Lung (tissue), 11 donors: ENCODE measurements at regions not wholly inside any gene's neighbourhood (a gene's known extent, or its start where the extent isn't known, plus 50 kb on each side); places are given as distances from the start of the nearest gene placed in this dataset.
"Not testable (repeated sequence)": the region's sequence is repeated elsewhere in the genome, so short reads cannot be mapped to it uniquely, and the experiment has no call there.

Source experiments
- ATAC-seq: fragments of 200-7000 bp; cut with Tn5 transposase; one replicate; pipeline ENCODE4 v1.9.1; 2020; ENCODE audit warnings: moderate number of reproducible peaks; ENCODE audit not compliant: insufficient read depth, low FRiP score
- DNase-seq, 3 donors: peaks; one replicate each; pipeline ENCODE4 v3.0.0-alpha.2; 2013 to 2017
- H3K27ac ChIP-seq, 2 donors: one replicate each; pipeline ENCODE4 v1.5.1; 2013; ENCODE audit warnings: mild to moderate bottlenecking in 2 of 2, moderate library complexity in 2 of 2, control low read depth in 1 of 2, inconsistent platforms in 1 of 2, low read depth in 1 of 2, low read length in 1 of 2
- H3K27me3 ChIP-seq, 3 donors: one replicate each; pipeline ENCODE4 v1.5.1; 2013; ENCODE audit warnings: low read length in 2 of 3; ENCODE audit not compliant: control insufficient read depth in 3 of 3, insufficient read depth in 3 of 3
- H3K36me3 ChIP-seq, 4 donors: one replicate each; pipeline ENCODE4 v1.5.1; 2013; ENCODE audit warnings: low read length in 4 of 4, mild to moderate bottlenecking in 1 of 4, moderate library complexity in 1 of 4; ENCODE audit not compliant: control insufficient read depth in 4 of 4, insufficient read depth in 4 of 4
- H3K4me1 ChIP-seq, 5 donors: one replicate each; pipeline ENCODE4 v1.5.1; 2013; ENCODE audit warnings: low read length in 5 of 5, mild to moderate bottlenecking in 2 of 5, moderate library complexity in 1 of 5; ENCODE audit not compliant: control insufficient read depth in 5 of 5, insufficient read depth in 5 of 5
- H3K4me3 ChIP-seq: one replicate; pipeline ENCODE4 v1.5.1; 2013; ENCODE audit warnings: mild to moderate bottlenecking, control low read depth, moderate library complexity
- H3K9ac ChIP-seq, 2 donors: one replicate each; pipeline ENCODE4 v1.5.1; 2013; ENCODE audit warnings: low read length in 2 of 2, control low read depth in 1 of 2; ENCODE audit not compliant: insufficient read depth in 1 of 2
- H3K9me3 ChIP-seq, 4 donors: one replicate each; pipeline ENCODE4 v1.5.1; 2013; ENCODE audit warnings: low read length in 3 of 4, mild to moderate bottlenecking in 1 of 4, moderate library complexity in 1 of 4; ENCODE audit not compliant: control insufficient read depth in 4 of 4, insufficient read depth in 3 of 4
- WGBS, 2 donors: extraction: QIAGEN DNeasy Blood & Tissue Kit; methylation state at CpG; one replicate each; pipeline ENCODE4 v1.1.7; 2013; 5-methylcytosine and 5-hydroxymethylcytosine counted together
- TF ChIP-seq, protein P1 (sequence below): IDR thresholded peaks from 2 replicates; pipeline ENCODE4 v1.5.1; 2012; ENCODE audit warnings: mild to moderate bottlenecking; ENCODE audit errors: control extremely low read depth, extremely low read depth
- donor health status: control.
- donor health status: control.
- donor health status: Bipolar disorder and iron deficiency.
- donor health status: healthy.
- donor health status: DM: yes; HTN: yes; CAD: no.

DNA sequence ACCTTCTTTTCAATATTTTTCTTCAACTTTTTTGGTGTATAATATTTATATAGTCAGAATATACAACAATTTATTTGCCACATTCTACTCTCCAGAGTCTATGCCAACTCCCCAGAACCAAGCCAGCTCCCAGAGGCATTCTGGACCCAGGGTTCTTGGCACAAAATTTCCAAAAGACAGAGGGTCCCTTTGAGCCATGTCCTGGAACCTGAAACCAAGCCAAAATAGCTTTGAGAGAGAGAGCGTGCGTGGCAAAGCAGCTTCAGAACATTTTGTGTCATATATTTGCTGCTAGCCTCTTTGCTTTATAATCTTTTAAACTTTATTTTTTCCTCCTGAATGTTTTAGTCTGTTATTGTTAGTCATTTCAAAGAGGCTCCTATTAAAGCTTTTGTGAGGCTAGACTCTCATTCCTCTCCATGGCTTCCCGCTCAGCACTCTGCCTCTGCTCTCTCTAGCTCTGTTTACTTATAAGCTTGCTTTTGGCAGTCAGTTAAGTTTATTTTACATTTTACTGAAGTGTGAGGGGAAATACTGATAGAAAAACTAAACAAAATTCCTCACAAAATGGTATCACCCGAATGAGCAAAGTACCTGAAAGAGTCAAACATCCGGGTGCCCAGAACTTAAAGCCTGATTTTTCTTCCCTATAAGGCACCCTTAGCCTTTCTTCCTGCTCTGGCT lies 605.1 kb upstream of the ID4 start:
- peaks cover 0 to 25% (median 0%) of the 10 kb centered on the region in 5 donors for H3K4me1 ChIP-seq
- H3K9me3 ChIP-seq, result no peaks in the 10 kb centered on the region
- no peak for ATAC-seq
- 39 to 55% methylated on average over 5 of the region's 5 CpGs for WGBS, 2 donors
- H3K9ac ChIP-seq, result peak overlapping the region in 1 of 2 donors; percentile 32
- H3K36me3 ChIP-seq, result no peaks in the 10 kb centered on the region
- peak overlapping the region in 1 of 2 donors; percentile 59 for H3K27ac ChIP-seq
- H3K4me3 ChIP-seq, result no peak overlapping the region
- TF ChIP-seq, protein P1, sequence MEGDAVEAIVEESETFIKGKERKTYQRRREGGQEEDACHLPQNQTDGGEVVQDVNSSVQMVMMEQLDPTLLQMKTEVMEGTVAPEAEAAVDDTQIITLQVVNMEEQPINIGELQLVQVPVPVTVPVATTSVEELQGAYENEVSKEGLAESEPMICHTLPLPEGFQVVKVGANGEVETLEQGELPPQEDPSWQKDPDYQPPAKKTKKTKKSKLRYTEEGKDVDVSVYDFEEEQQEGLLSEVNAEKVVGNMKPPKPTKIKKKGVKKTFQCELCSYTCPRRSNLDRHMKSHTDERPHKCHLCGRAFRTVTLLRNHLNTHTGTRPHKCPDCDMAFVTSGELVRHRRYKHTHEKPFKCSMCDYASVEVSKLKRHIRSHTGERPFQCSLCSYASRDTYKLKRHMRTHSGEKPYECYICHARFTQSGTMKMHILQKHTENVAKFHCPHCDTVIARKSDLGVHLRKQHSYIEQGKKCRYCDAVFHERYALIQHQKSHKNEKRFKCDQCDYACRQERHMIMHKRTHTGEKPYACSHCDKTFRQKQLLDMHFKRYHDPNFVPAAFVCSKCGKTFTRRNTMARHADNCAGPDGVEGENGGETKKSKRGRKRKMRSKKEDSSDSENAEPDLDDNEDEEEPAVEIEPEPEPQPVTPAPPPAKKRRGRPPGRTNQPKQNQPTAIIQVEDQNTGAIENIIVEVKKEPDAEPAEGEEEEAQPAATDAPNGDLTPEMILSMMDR, result no peak
- DNase-seq, result peak; percentile 70 to 94 (median 93)
- no peaks in the 10 kb centered on the region for H3K27me3 ChIP-seq

DNA sequence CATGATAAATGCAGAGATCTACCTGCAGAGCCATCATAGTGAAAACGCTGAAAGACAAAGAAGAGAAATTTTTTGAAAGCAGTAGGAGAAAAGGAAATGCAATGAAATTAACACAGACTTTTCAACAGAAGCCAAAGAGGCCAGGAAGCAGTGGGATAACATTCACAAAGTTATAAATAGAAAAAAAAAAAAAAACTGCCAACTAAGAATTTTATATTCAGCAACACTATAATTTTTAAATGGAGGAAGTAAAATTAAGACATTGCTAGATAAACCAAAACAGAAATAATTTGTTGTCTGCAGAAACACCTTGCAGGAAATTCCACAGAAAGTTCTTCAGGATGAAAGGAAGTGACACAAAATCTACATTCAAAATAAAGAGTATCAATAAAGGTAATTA lies 591.5 kb upstream of the ID4 start:
- DNase-seq, result no peak
- no peaks in the 10 kb centered on the region for H3K27me3 ChIP-seq
- no peaks in the 10 kb centered on the region for H3K4me1 ChIP-seq
- no peaks in the 10 kb centered on the region for H3K36me3 ChIP-seq
- ATAC-seq, result no peak
- H3K27ac ChIP-seq, result no peak overlapping the region
- no peak overlapping the region for H3K4me3 ChIP-seq
- H3K9ac ChIP-seq, result no peak overlapping the region
- TF ChIP-seq, protein P1, result no peak
- peaks cover 0 to 11% (median under 1%) of the 10 kb centered on the region in 4 donors for H3K9me3 ChIP-seq
- 81 to 90% methylated on average over 1 of the region's 1 CpG for WGBS, 2 donors

DNA sequence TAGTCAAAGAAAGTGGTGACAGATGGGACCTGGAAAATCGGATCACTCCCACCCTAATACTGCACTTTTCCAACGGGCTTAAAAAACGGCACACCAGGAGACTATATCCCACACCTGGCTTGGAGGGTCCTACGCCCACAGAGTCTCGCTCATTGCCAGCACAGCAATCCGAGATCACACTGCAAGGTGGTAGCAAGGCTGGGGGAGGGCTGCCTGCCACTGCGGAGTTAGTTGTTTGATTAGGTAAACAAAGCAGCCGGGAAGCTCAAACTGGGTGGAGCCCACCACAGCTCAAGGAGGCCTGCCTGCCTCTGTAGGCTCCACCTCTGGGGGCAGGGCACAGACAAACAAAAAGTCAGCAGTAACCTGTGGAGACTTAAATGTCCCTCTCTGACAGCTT lies 590.0 kb upstream of the ID4 start:
- 87 to 93% methylated on average over 8 of the region's 8 CpGs for WGBS, 2 donors
- H3K27ac ChIP-seq, H3K4me3 ChIP-seq, H3K9ac ChIP-seq, H3K4me1 ChIP-seq, ATAC-seq, H3K27me3 ChIP-seq, H3K36me3 ChIP-seq, DNase-seq: not testable (repeated sequence)
- peaks cover 0 to 11% (median under 1%) of the 10 kb centered on the region in 4 donors for H3K9me3 ChIP-seq

DNA sequence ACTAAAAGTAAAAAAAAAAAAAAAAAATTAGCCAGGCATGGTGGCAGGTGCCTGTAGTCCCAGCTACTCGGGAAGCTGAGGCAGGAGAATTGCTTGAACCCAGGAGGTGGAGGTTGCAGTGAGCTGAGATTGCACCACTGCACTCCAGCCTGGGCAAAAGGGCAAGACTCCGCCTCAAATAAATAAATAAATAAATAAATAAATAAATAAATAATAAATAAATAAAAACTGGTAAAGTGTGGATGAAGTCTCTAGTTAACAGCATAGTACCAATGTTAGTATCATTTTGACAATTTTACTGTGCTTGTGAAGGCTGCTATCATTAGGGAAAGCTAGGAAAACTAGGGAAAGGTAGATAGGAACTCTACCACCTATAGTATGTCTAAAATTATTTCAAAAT lies 581.0 kb upstream of the ID4 start:
- not testable (repeated sequence) for H3K9ac ChIP-seq, H3K27me3 ChIP-seq, H3K27ac ChIP-seq, ATAC-seq, DNase-seq, H3K9me3 ChIP-seq, H3K4me3 ChIP-seq, H3K36me3 ChIP-seq, H3K4me1 ChIP-seq
- WGBS, 2 donors, result 85% methylated on average over 2 of the region's 2 CpGs
